ENCODE measurements at regions not wholly inside any gene's neighbourhood (a gene's known extent, or its start where the extent isn't known, plus 50 kb on each side); places are given as distances from the start of the nearest gene placed in this dataset.

DNA sequence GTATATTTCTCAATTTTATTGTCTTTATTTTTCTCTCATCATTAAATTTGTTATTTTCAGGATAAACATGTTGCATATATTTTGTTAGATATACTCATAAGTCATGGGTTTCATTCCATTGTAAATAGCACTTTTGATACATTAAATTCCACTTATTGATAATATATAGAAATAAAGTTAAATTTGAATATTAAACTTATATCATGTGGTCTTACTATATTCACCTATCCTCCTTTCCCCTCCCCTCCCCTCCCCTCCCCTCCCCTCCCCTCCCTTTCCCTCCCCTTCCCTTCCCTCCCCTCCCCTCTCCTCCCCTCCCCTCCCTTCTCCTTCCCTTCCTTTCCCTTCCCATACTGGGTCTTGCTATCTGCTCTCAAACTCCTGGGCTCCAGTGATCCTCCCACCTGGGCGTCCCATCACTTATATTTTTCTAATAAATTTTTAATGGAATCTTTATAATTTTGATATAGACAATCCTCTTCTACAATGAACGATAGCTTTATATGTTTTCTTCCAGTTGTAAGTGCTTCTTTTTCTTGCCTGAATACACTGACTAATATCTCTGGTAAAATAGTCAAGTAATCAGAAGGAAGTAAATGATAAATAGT, 692.4 kb downstream of the C6orf118 start:
- TF ChIP-seq, protein P1, sequence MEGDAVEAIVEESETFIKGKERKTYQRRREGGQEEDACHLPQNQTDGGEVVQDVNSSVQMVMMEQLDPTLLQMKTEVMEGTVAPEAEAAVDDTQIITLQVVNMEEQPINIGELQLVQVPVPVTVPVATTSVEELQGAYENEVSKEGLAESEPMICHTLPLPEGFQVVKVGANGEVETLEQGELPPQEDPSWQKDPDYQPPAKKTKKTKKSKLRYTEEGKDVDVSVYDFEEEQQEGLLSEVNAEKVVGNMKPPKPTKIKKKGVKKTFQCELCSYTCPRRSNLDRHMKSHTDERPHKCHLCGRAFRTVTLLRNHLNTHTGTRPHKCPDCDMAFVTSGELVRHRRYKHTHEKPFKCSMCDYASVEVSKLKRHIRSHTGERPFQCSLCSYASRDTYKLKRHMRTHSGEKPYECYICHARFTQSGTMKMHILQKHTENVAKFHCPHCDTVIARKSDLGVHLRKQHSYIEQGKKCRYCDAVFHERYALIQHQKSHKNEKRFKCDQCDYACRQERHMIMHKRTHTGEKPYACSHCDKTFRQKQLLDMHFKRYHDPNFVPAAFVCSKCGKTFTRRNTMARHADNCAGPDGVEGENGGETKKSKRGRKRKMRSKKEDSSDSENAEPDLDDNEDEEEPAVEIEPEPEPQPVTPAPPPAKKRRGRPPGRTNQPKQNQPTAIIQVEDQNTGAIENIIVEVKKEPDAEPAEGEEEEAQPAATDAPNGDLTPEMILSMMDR (IDR thresholded peaks at IDR 0.05; ENCODE audit: poor library complexity, severe bottlenecking), result no peak
- no peak for TF ChIP-seq POLR2AphosphoS5 (IDR thresholded peaks at IDR 0.05)
- TF ChIP-seq EP300 (conservative IDR thresholded peaks at IDR 0.05; ENCODE audit: poor library complexity, severe bottlenecking), result no peak
- TF ChIP-seq RAD21 (conservative IDR thresholded peaks at IDR 0.05), result no peak

Data from neural cell (in vitro differentiated cells).